ENCODE measurements at regions not wholly inside any gene's neighbourhood (a gene's known extent, or its start where the extent isn't known, plus 50 kb on each side); places are given as distances from the start of the nearest gene placed in this dataset.

DNA sequence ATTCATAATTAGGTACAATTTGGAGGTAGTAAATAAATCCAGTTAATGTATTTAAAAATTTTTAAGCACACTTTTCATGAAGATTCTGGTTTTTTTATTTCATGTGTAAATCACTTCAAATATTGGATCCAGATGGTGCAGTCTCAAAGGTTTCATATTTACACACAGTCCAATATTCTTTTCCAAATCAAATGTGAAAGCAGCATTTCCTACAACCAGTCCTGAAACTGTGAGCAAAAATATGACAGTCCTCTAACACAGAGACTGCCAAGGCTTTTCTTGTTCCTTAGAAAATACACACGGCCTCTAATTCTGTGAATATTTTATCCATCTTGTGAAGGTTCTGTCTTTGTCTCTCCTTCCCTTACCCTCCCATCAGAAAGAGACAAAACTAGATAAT is 645.9 kb downstream of the ARL4A start:
- Histone ChIP-seq H3K9ac (ENCODE audit: insufficient read length, low read depth) (no peak overlapping the region), H3K4me1 (ENCODE audit: insufficient read depth, insufficient read length) (no peaks in the 10 kb centered on the region), H3K4me3 (ENCODE audit: insufficient read length, low read depth) (no peak overlapping the region), H3K9me3 (ENCODE audit: insufficient read depth, low read length) (no peaks in the 10 kb centered on the region), H3K36me3 (ENCODE audit: insufficient read depth, insufficient read length, low read length) (no peaks in the 10 kb centered on the region), H3K27me3 (ENCODE audit: insufficient read depth, insufficient read length) (no peaks in the 10 kb centered on the region)
- no peak for DNase-seq (ENCODE audit: low read depth, low spot score)
- TF ChIP-seq ZNF274 (IDR thresholded peaks at IDR 0.05; ENCODE audit: low read depth, low read length) (no peak), YY1 (IDR thresholded peaks at IDR 0.05; ENCODE audit: insufficient read depth, insufficient read length) (no peak), SUZ12 (IDR thresholded peaks at IDR 0.05; ENCODE audit: extremely low read depth, insufficient read depth, insufficient read length) (no peak)

- no peaks in the 10 kb centered on the region for H3K9me3 ChIP-seq (ENCODE audit: insufficient read depth, low read length)
- no peaks in the 10 kb centered on the region for H3K4me1 ChIP-seq (ENCODE audit: insufficient read depth, insufficient read length)
- H3K36me3 ChIP-seq (ENCODE audit: insufficient read depth, insufficient read length, low read length): no peaks in the 10 kb centered on the region
- no peak for TF ChIP-seq SUZ12 (IDR thresholded peaks at IDR 0.05; ENCODE audit: extremely low read depth, insufficient read depth, insufficient read length)
- no peak overlapping the region for H3K9ac ChIP-seq (ENCODE audit: insufficient read length, low read depth)
- no peaks in the 10 kb centered on the region for H3K27me3 ChIP-seq (ENCODE audit: insufficient read depth, insufficient read length)
- H3K4me3 ChIP-seq (ENCODE audit: insufficient read length, low read depth): no peak overlapping the region
- no peak for DNase-seq (ENCODE audit: low read depth, low spot score)
These were observed 648.8 kb downstream of the ARL4A start for GRCh38 chr7:13336227-13336626.

DNA sequence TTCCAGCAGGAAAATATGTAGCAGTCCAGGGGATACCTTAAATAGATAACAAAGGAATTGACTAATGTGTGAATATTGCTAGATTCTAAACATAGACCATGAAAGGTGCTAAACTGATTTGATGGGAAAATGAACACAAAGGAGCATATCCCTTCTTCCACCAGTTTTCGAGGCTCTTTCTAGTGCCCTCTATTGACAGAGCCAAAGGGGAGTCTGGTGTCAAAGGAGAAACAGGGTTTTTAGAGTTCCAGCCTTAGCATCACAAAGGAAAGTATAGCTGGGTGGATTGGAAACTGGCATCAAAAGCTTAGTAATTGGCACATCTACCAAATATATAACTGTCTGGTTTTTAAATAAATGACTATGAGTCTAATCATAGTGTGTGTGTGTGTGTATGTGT is 636.8 kb downstream of the ETV1 start:
- H3K4me1 ChIP-seq (ENCODE audit: insufficient read depth, insufficient read length): no peaks in the 10 kb centered on the region
- H3K27me3 ChIP-seq (ENCODE audit: insufficient read depth, insufficient read length): no peaks in the 10 kb centered on the region
- no peaks in the 10 kb centered on the region for H3K36me3 ChIP-seq (ENCODE audit: insufficient read depth, insufficient read length, low read length)
- no peak overlapping the region for H3K9ac ChIP-seq (ENCODE audit: insufficient read length, low read depth)
- TF ChIP-seq YY1 (IDR thresholded peaks at IDR 0.05; ENCODE audit: insufficient read depth, insufficient read length) (no peak), ZNF274 (IDR thresholded peaks at IDR 0.05; ENCODE audit: low read depth, low read length) (no peak), SUZ12 (IDR thresholded peaks at IDR 0.05; ENCODE audit: extremely low read depth, insufficient read depth, insufficient read length) (no peak)
- DNase-seq (ENCODE audit: low read depth, low spot score): peak; percentile 5
- no peak overlapping the region for H3K4me3 ChIP-seq (ENCODE audit: insufficient read length, low read depth)
- H3K9me3 ChIP-seq (ENCODE audit: insufficient read depth, low read length): no peaks in the 10 kb centered on the region

DNA sequence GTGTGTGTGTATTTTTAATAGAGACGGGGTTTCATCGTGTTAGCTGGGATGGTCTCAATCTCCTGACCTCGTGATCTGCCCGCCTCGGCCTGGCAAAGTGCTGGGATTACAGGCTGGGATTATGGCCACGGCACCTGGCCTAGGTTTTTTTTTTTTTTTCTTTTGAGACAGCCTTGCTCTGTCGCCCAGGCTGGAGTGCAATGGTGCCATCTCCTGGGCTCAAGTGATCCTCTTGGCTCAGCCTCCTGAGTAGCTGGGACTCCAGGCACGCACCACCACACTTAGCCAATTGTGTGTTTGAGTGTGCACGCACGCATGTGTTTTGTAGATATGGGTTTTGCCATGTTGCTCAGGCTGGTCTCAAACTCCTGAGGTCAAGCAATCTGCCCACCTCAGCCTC is 629.8 kb downstream of the ETV1 start:
- Histone ChIP-seq H3K4me3 (ENCODE audit: insufficient read length, low read depth) (no peak overlapping the region), H3K9me3 (ENCODE audit: insufficient read depth, low read length) (no peaks in the 10 kb centered on the region), H3K4me1 (ENCODE audit: insufficient read depth, insufficient read length) (no peaks in the 10 kb centered on the region), H3K36me3 (ENCODE audit: insufficient read depth, insufficient read length, low read length) (no peaks in the 10 kb centered on the region), H3K27me3 (ENCODE audit: insufficient read depth, insufficient read length) (no peaks in the 10 kb centered on the region), H3K9ac (ENCODE audit: insufficient read length, low read depth) (no peak overlapping the region)
- no peak for TF ChIP-seq ZNF274 (IDR thresholded peaks at IDR 0.05; ENCODE audit: low read depth, low read length)
- TF ChIP-seq YY1 (IDR thresholded peaks at IDR 0.05; ENCODE audit: insufficient read depth, insufficient read length): no peak
- TF ChIP-seq SUZ12 (IDR thresholded peaks at IDR 0.05; ENCODE audit: extremely low read depth, insufficient read depth, insufficient read length): no peak
- no peak for DNase-seq (ENCODE audit: low read depth, low spot score)

DNA sequence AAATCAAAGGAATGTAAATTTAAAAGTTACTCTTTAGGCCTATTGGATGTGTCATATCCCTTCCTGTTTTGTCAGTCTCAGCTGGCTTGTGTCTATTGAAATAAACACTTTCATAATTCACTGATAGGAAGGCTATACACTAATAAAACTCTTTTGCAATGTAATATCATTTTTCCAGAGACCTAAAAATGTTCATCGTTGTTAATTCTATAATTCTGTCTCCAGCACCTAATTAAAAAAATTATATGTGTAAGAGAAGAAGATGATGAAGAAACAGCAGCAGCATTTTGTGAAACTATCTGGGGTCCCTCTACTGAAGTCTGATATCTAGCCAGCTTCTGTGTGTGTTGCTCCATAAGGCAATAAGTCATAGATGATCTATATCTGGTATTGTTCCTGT is 602.7 kb downstream of the ETV1 start:
- no peak for DNase-seq (ENCODE audit: low read depth, low spot score)
- no peaks in the 10 kb centered on the region for H3K36me3 ChIP-seq (ENCODE audit: insufficient read depth, insufficient read length, low read length)
- no peak overlapping the region for H3K4me3 ChIP-seq (ENCODE audit: insufficient read length, low read depth)
- H3K4me1 ChIP-seq (ENCODE audit: insufficient read depth, insufficient read length): no peaks in the 10 kb centered on the region
- H3K9me3 ChIP-seq (ENCODE audit: insufficient read depth, low read length): no peaks in the 10 kb centered on the region
- no peaks in the 10 kb centered on the region for H3K27me3 ChIP-seq (ENCODE audit: insufficient read depth, insufficient read length)
- no peak overlapping the region for H3K9ac ChIP-seq (ENCODE audit: insufficient read length, low read depth)
- TF ChIP-seq YY1 (IDR thresholded peaks at IDR 0.05; ENCODE audit: insufficient read depth, insufficient read length): no peak

DNA sequence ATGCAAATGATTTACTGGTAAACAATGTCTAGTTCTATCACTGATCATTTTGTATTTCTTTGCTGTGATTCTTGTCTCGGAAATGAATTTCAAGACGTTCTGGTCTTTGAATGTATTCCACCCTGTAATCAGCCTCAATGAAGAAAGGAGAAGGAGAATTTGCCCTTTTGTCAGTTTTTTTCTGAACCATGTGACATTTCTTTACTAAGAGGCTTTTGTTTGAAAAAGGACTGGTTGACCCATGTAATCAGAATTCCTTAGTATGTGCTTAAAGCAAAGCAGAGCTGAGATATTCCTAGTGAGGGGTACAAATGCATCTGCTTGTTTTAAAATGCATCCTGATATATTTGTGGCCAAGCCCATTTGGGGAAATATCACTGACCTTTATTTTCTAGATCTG is 581.6 kb downstream of the ETV1 start:
- Histone ChIP-seq H3K4me3 (ENCODE audit: insufficient read length, low read depth) (no peak overlapping the region), H3K36me3 (ENCODE audit: insufficient read depth, insufficient read length, low read length) (no peaks in the 10 kb centered on the region), H3K4me1 (ENCODE audit: insufficient read depth, insufficient read length) (no peaks in the 10 kb centered on the region), H3K9ac (ENCODE audit: insufficient read length, low read depth) (no peak overlapping the region), H3K9me3 (ENCODE audit: insufficient read depth, low read length) (no peaks in the 10 kb centered on the region), H3K27me3 (ENCODE audit: insufficient read depth, insufficient read length) (no peaks in the 10 kb centered on the region)
- TF ChIP-seq SUZ12 (IDR thresholded peaks at IDR 0.05; ENCODE audit: extremely low read depth, insufficient read depth, insufficient read length) (no peak), YY1 (IDR thresholded peaks at IDR 0.05; ENCODE audit: insufficient read depth, insufficient read length) (no peak), ZNF274 (IDR thresholded peaks at IDR 0.05; ENCODE audit: low read depth, low read length) (no peak)
- DNase-seq (ENCODE audit: low read depth, low spot score): no peak

- TF ChIP-seq SUZ12 (IDR thresholded peaks at IDR 0.05; ENCODE audit: extremely low read depth, insufficient read depth, insufficient read length) (no peak), ZNF274 (IDR thresholded peaks at IDR 0.05; ENCODE audit: low read depth, low read length) (no peak), YY1 (IDR thresholded peaks at IDR 0.05; ENCODE audit: insufficient read depth, insufficient read length) (no peak)
- H3K27me3 ChIP-seq (ENCODE audit: insufficient read depth, insufficient read length): no peaks in the 10 kb centered on the region
- no peaks in the 10 kb centered on the region for H3K36me3 ChIP-seq (ENCODE audit: insufficient read depth, insufficient read length, low read length)
- no peak overlapping the region for H3K9ac ChIP-seq (ENCODE audit: insufficient read length, low read depth)
- no peaks in the 10 kb centered on the region for H3K4me1 ChIP-seq (ENCODE audit: insufficient read depth, insufficient read length)
- no peak overlapping the region for H3K4me3 ChIP-seq (ENCODE audit: insufficient read length, low read depth)
- no peak for DNase-seq (ENCODE audit: low read depth, low spot score)
- H3K9me3 ChIP-seq (ENCODE audit: insufficient read depth, low read length): no peaks in the 10 kb centered on the region
These were observed 578.3 kb downstream of the ETV1 start for GRCh38 chr7:13411151-13411550.

GRCh38 chr7:13411636-13412035 is 577.8 kb downstream of the ETV1 start:
- no peak for DNase-seq (ENCODE audit: low read depth, low spot score)
- Histone ChIP-seq H3K4me1 (ENCODE audit: insufficient read depth, insufficient read length) (no peaks in the 10 kb centered on the region), H3K4me3 (ENCODE audit: insufficient read length, low read depth) (no peak overlapping the region)

More at GRCh38 chr7:13411636-13412035, 577.8 kb downstream of the ETV1 start:
- H3K9ac ChIP-seq (ENCODE audit: insufficient read length, low read depth): no peak overlapping the region
- TF ChIP-seq SUZ12 (IDR thresholded peaks at IDR 0.05; ENCODE audit: extremely low read depth, insufficient read depth, insufficient read length) (no peak), ZNF274 (IDR thresholded peaks at IDR 0.05; ENCODE audit: low read depth, low read length) (no peak), YY1 (IDR thresholded peaks at IDR 0.05; ENCODE audit: insufficient read depth, insufficient read length) (no peak)
- H3K9me3 ChIP-seq (ENCODE audit: insufficient read depth, low read length): no peaks in the 10 kb centered on the region
- no peaks in the 10 kb centered on the region for H3K27me3 ChIP-seq (ENCODE audit: insufficient read depth, insufficient read length)
- no peaks in the 10 kb centered on the region for H3K36me3 ChIP-seq (ENCODE audit: insufficient read depth, insufficient read length, low read length)
